ENCODE measurements at regions not wholly inside any gene's neighbourhood (a gene's known extent, or its start where the extent isn't known, plus 50 kb on each side); places are given as distances from the start of the nearest gene placed in this dataset.

- Histone ChIP-seq H3K4ac (ENCODE audit: low read depth, low read length) (no peak overlapping the region), H3K4me1 (ENCODE audit: insufficient read depth, low read length) (no peaks in the 10 kb centered on the region), H3K79me1 (ENCODE audit: insufficient read depth, low read depth, low read length, poor library complexity, severe bottlenecking) (no peaks in the 10 kb centered on the region), H2BK5ac (ENCODE audit: insufficient read length, low read length) (no peak overlapping the region), H4K8ac (replicated peaks; ENCODE audit: insufficient read length, low read depth, low read length) (no peak overlapping the region), H3K27me3 (ENCODE audit: insufficient read depth, low read length) (no peaks in the 10 kb centered on the region), H2AK5ac (ENCODE audit: insufficient read length, low read length) (no peak overlapping the region), H2AFZ (ENCODE audit: low read length) (no peak overlapping the region), H3K14ac (ENCODE audit: insufficient read depth, low read length) (no peak overlapping the region), H2BK120ac (ENCODE audit: low read depth, low read length, poor library complexity, severe bottlenecking) (no peak overlapping the region), H4K20me1 (ENCODE audit: control insufficient read depth, insufficient read depth, insufficient read length) (no peaks in the 10 kb centered on the region), H3K9me3 (ENCODE audit: control insufficient read depth, low read depth, low read length) (no peaks in the 10 kb centered on the region), H4K91ac (ENCODE audit: insufficient read length, low read depth, low read length) (no peak overlapping the region), H3K56ac (ENCODE audit: insufficient read length, low read depth, low read length) (no peak overlapping the region), H3K23ac (ENCODE audit: insufficient read length, low read depth, low read length) (no peak overlapping the region), H2BK15ac (ENCODE audit: low read depth, low read length) (no peak overlapping the region), H3K27ac (ENCODE audit: insufficient read length, low read depth, low read length) (no peak overlapping the region), H3T11ph (ENCODE audit: low read length) (no peak overlapping the region), H3K79me2 (ENCODE audit: insufficient read depth, low read length) (no peaks in the 10 kb centered on the region), H2BK12ac (ENCODE audit: insufficient read length, low read depth, low read length) (no peak overlapping the region), H3K23me2 (ENCODE audit: insufficient read length, low read depth, low read length, poor library complexity, severe bottlenecking) (no peaks in the 10 kb centered on the region), H3K4me2 (ENCODE audit: insufficient read depth, insufficient read length, low read length) (no peak overlapping the region), H4K5ac (ENCODE audit: insufficient read length, low read depth, low read length) (no peak overlapping the region), H3K18ac (ENCODE audit: insufficient read length, low read depth, low read length) (no peak overlapping the region), H3K9ac (ENCODE audit: extremely low read depth, insufficient read length, low read length) (no peak overlapping the region), H2BK20ac (ENCODE audit: low read depth, low read length, poor library complexity, severe bottlenecking) (no peak overlapping the region)
- TF ChIP-seq CTCF (conservative IDR thresholded peaks at IDR 0.05) = no peak
- Mint-ChIP-seq H3K27ac (no peak overlapping the region), H3K36me3 (ENCODE audit: insufficient read depth in 1 of 3, low read depth in 3 of 3) (no peaks in the 10 kb centered on the region; a peak in 1 of 7 replicates), H3K4me1 (peaks cover 0 to 3% of the 10 kb centered on the region in 2 experiments; a peak in 1 of 4 replicates), H3K27me3 (ENCODE audit: low read depth) (no peaks in the 10 kb centered on the region), H3K9me3 (no peaks in the 10 kb centered on the region; a peak in 1 of 5 replicates), H3K4me3 (no peak overlapping the region)
- DNase-seq = no peak
Measured at GRCh38 chr5:23372177-23372576, 135.2 kb upstream of the PRDM9 start.

Measured in H9 (cell line).